ENCODE measurements at regions not wholly inside any gene's neighbourhood (a gene's known extent, or its start where the extent isn't known, plus 50 kb on each side); places are given as distances from the start of the nearest gene placed in this dataset.

DNA sequence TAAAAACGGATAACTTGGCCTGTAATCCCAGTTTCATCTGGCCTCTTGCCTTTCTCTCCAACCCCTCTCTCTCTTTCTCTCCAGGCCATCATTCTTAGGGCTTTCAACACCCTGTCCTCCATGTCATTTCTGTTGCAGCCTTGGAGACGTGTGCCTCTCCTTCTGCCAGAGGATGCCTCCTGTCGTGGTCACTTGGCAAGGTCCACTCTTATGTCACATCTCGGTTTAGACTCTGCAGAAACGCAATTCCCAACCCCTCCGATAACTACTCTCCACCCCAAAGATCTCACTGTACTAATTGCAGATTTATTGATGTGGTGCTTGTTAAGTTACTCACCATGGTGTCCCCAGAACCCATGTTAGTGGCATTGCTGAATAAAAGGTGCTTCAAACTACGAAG is 787.3 kb upstream of the RBFOX1 start:
- H3K36me3 ChIP-seq (replicated peaks in 1 of 2; ENCODE audit: control insufficient read depth in 1 of 2, insufficient read depth in 2 of 2, low read length in 2 of 2) = no peaks in the 10 kb centered on the region
- ChIA-PET CTCF (ENCODE audit: low intra/inter-chr PET ratio, low total read pairs) (no interaction called here), POLR2A (no interaction called here)
- WGBS (ENCODE audit: low lambda C conversion rate) = 15% methylated on average over 7 of the region's 7 CpGs
- no peak for FAIRE-seq
- H3K4me3 ChIP-seq (replicated peaks in 1 of 3; ENCODE audit: insufficient read depth in 1 of 3, low read depth in 2 of 3, low read length in 3 of 3) = no peak overlapping the region
- no peak overlapping the region for H3K9ac ChIP-seq (ENCODE audit: insufficient read depth, low read depth, low read length)
- no peak for DNase-seq (ENCODE audit: low spot score)
- no peaks in the 10 kb centered on the region for H3K4me1 ChIP-seq (ENCODE audit: insufficient read depth, low read length)
- H3K27me3 ChIP-seq (ENCODE audit: control insufficient read depth in 1 of 2, insufficient read depth in 2 of 2, low read length in 2 of 2) = no peaks in the 10 kb centered on the region; a peak in 1 of 5 replicates
- H2AFZ ChIP-seq (ENCODE audit: low read length) = no peak overlapping the region
- intact Hi-C loops (cut with micrococcal nuclease; ENCODE audit: unreplicated experiment) = no loop called here
- H4K20me1 ChIP-seq (ENCODE audit: insufficient read depth, low read length) = no peaks in the 10 kb centered on the region
- H3K79me2 ChIP-seq (ENCODE audit: insufficient read depth, low read length) = no peaks in the 10 kb centered on the region
- TF ChIP-seq HNRNPUL1 (IDR thresholded peaks at IDR 0.05; ENCODE audit: low read depth, low read length) (no peak), ZNF468 (CRISPR knock-in tag; IDR thresholded peaks at IDR 0.05) (no peak), ZNF569 (CRISPR knock-in tag; IDR thresholded peaks at IDR 0.05; ENCODE audit: borderline replicate concordance) (no peak), IKZF1 (IDR thresholded peaks at IDR 0.05) (no peak), ZBTB21 (CRISPR knock-in tag; IDR thresholded peaks at IDR 0.05) (no peak), RARA (CRISPR knock-in tag; IDR thresholded peaks at IDR 0.05) (no peak), ZNF329 (CRISPR knock-in tag; IDR thresholded peaks at IDR 0.05; ENCODE audit: low read depth) (no peak), FOXK1 (CRISPR knock-in tag; IDR thresholded peaks at IDR 0.05; ENCODE audit: borderline replicate concordance, low read depth) (no peak), HNRNPH1 (optimal IDR thresholded peaks at IDR 0.05; ENCODE audit: low read depth, low read length) (no peak), RFX1 (IDR thresholded peaks at IDR 0.05) (no peak), HNRNPLL (IDR thresholded peaks at IDR 0.05; ENCODE audit: low read depth, low read length, poor library complexity, severe bottlenecking) (no peak), SALL2 (CRISPR knock-in tag; IDR thresholded peaks at IDR 0.05) (no peak), HOXA7 (CRISPR knock-in tag; IDR thresholded peaks at IDR 0.05) (no peak), PAWR (CRISPR knock-in tag; IDR thresholded peaks at IDR 0.05; ENCODE audit: borderline replicate concordance) (no peak)
- TF ChIP-seq, protein P1, sequence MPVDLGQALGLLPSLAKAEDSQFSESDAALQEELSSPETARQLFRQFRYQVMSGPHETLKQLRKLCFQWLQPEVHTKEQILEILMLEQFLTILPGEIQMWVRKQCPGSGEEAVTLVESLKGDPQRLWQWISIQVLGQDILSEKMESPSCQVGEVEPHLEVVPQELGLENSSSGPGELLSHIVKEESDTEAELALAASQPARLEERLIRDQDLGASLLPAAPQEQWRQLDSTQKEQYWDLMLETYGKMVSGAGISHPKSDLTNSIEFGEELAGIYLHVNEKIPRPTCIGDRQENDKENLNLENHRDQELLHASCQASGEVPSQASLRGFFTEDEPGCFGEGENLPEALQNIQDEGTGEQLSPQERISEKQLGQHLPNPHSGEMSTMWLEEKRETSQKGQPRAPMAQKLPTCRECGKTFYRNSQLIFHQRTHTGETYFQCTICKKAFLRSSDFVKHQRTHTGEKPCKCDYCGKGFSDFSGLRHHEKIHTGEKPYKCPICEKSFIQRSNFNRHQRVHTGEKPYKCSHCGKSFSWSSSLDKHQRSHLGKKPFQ (CRISPR knock-in tag; IDR thresholded peaks at IDR 0.05; ENCODE audit: insufficient replicate concordance) = no peak
- TF ChIP-seq, protein P2, sequence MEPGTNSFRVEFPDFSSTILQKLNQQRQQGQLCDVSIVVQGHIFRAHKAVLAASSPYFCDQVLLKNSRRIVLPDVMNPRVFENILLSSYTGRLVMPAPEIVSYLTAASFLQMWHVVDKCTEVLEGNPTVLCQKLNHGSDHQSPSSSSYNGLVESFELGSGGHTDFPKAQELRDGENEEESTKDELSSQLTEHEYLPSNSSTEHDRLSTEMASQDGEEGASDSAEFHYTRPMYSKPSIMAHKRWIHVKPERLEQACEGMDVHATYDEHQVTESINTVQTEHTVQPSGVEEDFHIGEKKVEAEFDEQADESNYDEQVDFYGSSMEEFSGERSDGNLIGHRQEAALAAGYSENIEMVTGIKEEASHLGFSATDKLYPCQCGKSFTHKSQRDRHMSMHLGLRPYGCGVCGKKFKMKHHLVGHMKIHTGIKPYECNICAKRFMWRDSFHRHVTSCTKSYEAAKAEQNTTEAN (CRISPR knock-in tag; conservative IDR thresholded peaks at IDR 0.05) = no peak
- no peak overlapping the region for H3K27ac ChIP-seq (ENCODE audit: extremely low read length, insufficient read depth, low read length)
- no peak overlapping the region for H3K4me2 ChIP-seq (ENCODE audit: low read depth, low read length)
- no TSS peak for BruUV-seq (replicated peaks)
- ATAC-seq = no peak
- peaks cover 8% of the 10 kb centered on the region; the same call in 1 of the 2 replicates for H3K9me3 ChIP-seq (ENCODE audit: low read length)
- in situ Hi-C loops (cut with HindIII; ENCODE audit: extremely low pct_ligation_motif_present, low pct_unique_long_range_greater_than_20kb) = no loop called here

Data from HepG2 (cell line).